Gastrocnemius medialis (tissue), 4 donors: ENCODE measurements at regions not wholly inside any gene's neighbourhood (a gene's known extent, or its start where the extent isn't known, plus 50 kb on each side); places are given as distances from the start of the nearest gene placed in this dataset.

ENCODE experiments used
- ATAC-seq, 2 donors: fragments of 150-250 bp; one replicate each; pipeline ENCODE4 v1.9.1; 2016
- DNase-seq, 2 donors: peaks; one replicate each; pipeline ENCODE4 v3.0.0-alpha.2; 2019
- H3K27ac ChIP-seq, 4 donors: fragments of 200-600 bp; sonication (generic); 1 replicate in 1 of 4; 2 replicates in 3 of 4; pipeline ENCODE4 v1.5.1; 2016 to 2018; ENCODE audit warnings: mild to moderate bottlenecking in 2 of 4, moderate library complexity in 1 of 4
- H3K27me3 ChIP-seq, 3 donors: fragments of 200-600 bp; sonication (generic) in 2 of 3; 1 replicate in 1 of 3; 2 replicates in 2 of 3; pipeline versions ENCODE4 v1.5.1 to v1.6.0; 2016 to 2019; ENCODE audit warnings: mild to moderate bottlenecking in 1 of 3, moderate library complexity in 1 of 3
- H3K36me3 ChIP-seq, 2 donors: fragments of 200-600 bp; sonication (generic) in 1 of 2; one replicate each; pipeline ENCODE4 v1.5.1; 2017 to 2018
- H3K4me1 ChIP-seq, 2 donors: fragments of 200-600 bp; sonication (generic) in 1 of 2; one replicate each; pipeline ENCODE4 v1.5.1; 2016 to 2017; ENCODE audit warnings: mild to moderate bottlenecking in 2 of 2
- H3K4me3 ChIP-seq, 4 donors: fragments of 200-600 bp; sonication (generic) in 3 of 4; 1 replicate in 1 of 4; 2 replicates in 3 of 4; pipeline ENCODE4 v1.5.1; 2016 to 2019; ENCODE audit warnings: mild to moderate bottlenecking in 2 of 4
- H3K9me3 ChIP-seq, 3 donors: fragments of 200-600 bp; sonication (generic) in 2 of 3; 1 replicate in 1 of 3; 2 replicates in 2 of 3; pipeline ENCODE4 v1.5.1; 2016 to 2019
- POLR2A ChIP-seq, 2 donors: fragments of 450-650 bp; IDR thresholded peaks; one replicate each; pipeline ENCODE4 v1.6.1; 2017; ENCODE audit warnings: antibody characterized with exemption in 2 of 2, mild to moderate bottlenecking in 2 of 2, moderate library complexity in 2 of 2
- in situ Hi-C, 4 donors: fragments of 200-750 bp; cut with MboI; loops; one replicate each; pipeline versions ENCODE4 v1.15.0 to v1.8.0; 2017; ENCODE audit warnings: low sequenced_read_pairs in 4 of 4
- intact Hi-C: fragments of 100-400 bp; cut with DNase I; formaldehyde crosslinking; loops from one replicate; pipeline ENCODE4 v1.15.1; 2023; ENCODE audit warnings: low total_unique reads
- TF ChIP-seq, protein P1 (sequence below), 5 experiments: fragments of 450-650 bp in 3 of 5; fragments of 200-600 bp in 2 of 5; sonication (generic) in 2 of 5; IDR thresholded peaks in 4 of 5; conservative IDR thresholded peaks in 1 of 5; 1 replicate in 4 of 5; 2 replicates in 1 of 5; pipeline ENCODE4 v1.5.1; 2016 to 2019; ENCODE audit warnings: antibody characterized with exemption in 5 of 5, mild to moderate bottlenecking in 3 of 5, moderate library complexity in 3 of 5

- Histone ChIP-seq H3K36me3 (peaks cover 0 to 53% of the 10 kb centered on the region in 2 donors), H3K4me1 (no peaks in the 10 kb centered on the region), H3K27me3 (no peaks in the 10 kb centered on the region), H3K27ac (no peak overlapping the region), H3K4me3 (no peak overlapping the region), H3K9me3 (no peaks in the 10 kb centered on the region)
- intact Hi-C loops: no loop called here
- TF ChIP-seq, protein P1, sequence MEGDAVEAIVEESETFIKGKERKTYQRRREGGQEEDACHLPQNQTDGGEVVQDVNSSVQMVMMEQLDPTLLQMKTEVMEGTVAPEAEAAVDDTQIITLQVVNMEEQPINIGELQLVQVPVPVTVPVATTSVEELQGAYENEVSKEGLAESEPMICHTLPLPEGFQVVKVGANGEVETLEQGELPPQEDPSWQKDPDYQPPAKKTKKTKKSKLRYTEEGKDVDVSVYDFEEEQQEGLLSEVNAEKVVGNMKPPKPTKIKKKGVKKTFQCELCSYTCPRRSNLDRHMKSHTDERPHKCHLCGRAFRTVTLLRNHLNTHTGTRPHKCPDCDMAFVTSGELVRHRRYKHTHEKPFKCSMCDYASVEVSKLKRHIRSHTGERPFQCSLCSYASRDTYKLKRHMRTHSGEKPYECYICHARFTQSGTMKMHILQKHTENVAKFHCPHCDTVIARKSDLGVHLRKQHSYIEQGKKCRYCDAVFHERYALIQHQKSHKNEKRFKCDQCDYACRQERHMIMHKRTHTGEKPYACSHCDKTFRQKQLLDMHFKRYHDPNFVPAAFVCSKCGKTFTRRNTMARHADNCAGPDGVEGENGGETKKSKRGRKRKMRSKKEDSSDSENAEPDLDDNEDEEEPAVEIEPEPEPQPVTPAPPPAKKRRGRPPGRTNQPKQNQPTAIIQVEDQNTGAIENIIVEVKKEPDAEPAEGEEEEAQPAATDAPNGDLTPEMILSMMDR (IDR thresholded peaks at IDR 0.05 in 4 of 5, conservative IDR thresholded peaks at IDR 0.05 in 1 of 5): no peak
- TF ChIP-seq POLR2A (IDR thresholded peaks at IDR 0.05): no peak
- in situ Hi-C loops: no loop called here
- no peak for ATAC-seq
- DNase-seq: no peak
Observed at GRCh38 chr6:144460327-144461095, 175.4 kb downstream of the UTRN start.

GRCh38 chr6:144462058-144462457, 176.9 kb downstream of the UTRN start:
- H3K27ac ChIP-seq: no peak overlapping the region
- in situ Hi-C loops (no loop called here), intact Hi-C loops (no loop called here)
- ATAC-seq (no peak), DNase-seq (no peak)
- TF ChIP-seq, protein P1 (IDR thresholded peaks at IDR 0.05 in 4 of 5, conservative IDR thresholded peaks at IDR 0.05 in 1 of 5): no peak
- no peak for TF ChIP-seq POLR2A (IDR thresholded peaks at IDR 0.05)
- H3K9me3 ChIP-seq: no peaks in the 10 kb centered on the region
- no peaks in the 10 kb centered on the region for H3K27me3 ChIP-seq
- peaks cover 0 to 53% of the 10 kb centered on the region in 2 donors for H3K36me3 ChIP-seq
- no peak overlapping the region for H3K4me3 ChIP-seq
- H3K4me1 ChIP-seq: no peaks in the 10 kb centered on the region

DNA sequence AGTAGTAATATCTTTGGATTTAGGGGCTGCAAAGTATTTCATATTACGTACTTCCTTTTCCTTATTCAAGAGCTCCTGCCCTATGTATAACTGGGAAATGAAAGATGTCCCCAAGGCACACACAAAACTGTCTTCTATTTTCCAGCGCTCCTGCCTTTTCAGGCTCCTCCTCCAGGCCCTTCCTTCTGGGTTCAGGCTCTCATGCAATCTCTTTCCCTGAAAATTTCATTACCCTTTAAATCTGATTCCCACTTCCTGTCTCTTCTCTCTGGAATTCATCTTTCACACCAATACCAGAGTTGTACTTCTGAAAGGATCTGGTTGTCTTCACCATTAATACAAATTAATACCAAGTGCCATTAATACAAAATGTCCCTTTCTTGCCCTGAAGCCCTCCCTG, 181.6 kb downstream of the UTRN start:
- in situ Hi-C loops: no loop called here
- Histone ChIP-seq H3K27ac (no peak overlapping the region), H3K27me3 (no peaks in the 10 kb centered on the region), H3K36me3 (peaks cover 0 to 21% of the 10 kb centered on the region in 2 donors), H3K4me1 (no peaks in the 10 kb centered on the region), H3K9me3 (no peaks in the 10 kb centered on the region), H3K4me3 (no peak overlapping the region)
- intact Hi-C loops: no loop called here
- TF ChIP-seq, protein P1 (IDR thresholded peaks at IDR 0.05 in 4 of 5, conservative IDR thresholded peaks at IDR 0.05 in 1 of 5): no peak
- no peak for TF ChIP-seq POLR2A (IDR thresholded peaks at IDR 0.05)
- ATAC-seq (no peak), DNase-seq (no peak)

DNA sequence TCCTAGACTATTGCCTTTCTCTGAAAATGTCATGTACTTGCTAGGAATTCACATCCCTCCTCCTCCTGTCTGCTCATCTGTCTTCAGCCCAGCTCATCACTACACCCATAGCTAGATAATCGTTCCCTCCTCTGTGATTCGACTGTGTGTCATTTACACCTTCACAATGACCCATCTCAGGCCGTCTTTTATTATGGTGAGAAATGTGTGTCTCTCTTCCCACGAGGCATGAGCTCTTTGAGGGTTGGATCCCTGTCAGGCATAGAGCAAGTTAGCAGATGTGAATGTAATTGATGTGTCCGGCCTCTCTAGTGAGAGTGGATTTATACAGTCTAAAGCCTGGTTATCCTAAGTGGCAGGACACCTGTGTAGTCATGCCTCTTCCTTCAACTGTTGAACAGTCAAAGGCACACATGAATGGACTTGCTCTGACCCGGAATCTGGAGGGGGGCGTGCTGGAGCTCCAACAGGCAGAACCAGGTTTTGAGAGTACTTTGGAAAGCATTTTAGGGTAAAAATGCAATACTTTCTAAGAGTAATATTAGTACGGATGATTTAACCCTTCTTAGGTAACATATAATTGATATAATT, 182.1 kb downstream of the UTRN start:
- peaks cover 0 to 15% of the 10 kb centered on the region in 2 donors for H3K36me3 ChIP-seq

More for the DNA sequence above, 182.1 kb downstream of the UTRN start:
- TF ChIP-seq, protein P1 (IDR thresholded peaks at IDR 0.05 in 4 of 5, conservative IDR thresholded peaks at IDR 0.05 in 1 of 5): no peak
- TF ChIP-seq POLR2A (IDR thresholded peaks at IDR 0.05): no peak
- H3K27ac ChIP-seq: no peak overlapping the region
- in situ Hi-C loops (no loop called here), intact Hi-C loops (no loop called here)
- no peak overlapping the region for H3K4me3 ChIP-seq
- no peak for DNase-seq
- H3K9me3 ChIP-seq: no peaks in the 10 kb centered on the region
- ATAC-seq: no peak
- H3K27me3 ChIP-seq: no peaks in the 10 kb centered on the region
- no peaks in the 10 kb centered on the region for H3K4me1 ChIP-seq
